HEK293 (cell line): ENCODE measurements at regions not wholly inside any gene's neighbourhood (a gene's known extent, or its start where the extent isn't known, plus 50 kb on each side); places are given as distances from the start of the nearest gene placed in this dataset.
A peak's percentile ranks its signal among the peaks of the same experiment; 100 is the strongest.

Experiments
- CTCF ChIA-PET: fragments of 350-600 bp; formaldehyde crosslinking; extraction: SDS; loops from one replicate; lab custom pipeline; 2021; ENCODE audit warnings: antibody characterized with exemption; lab: Yijun Ruan, JAX
- POLR2A ChIA-PET: fragments of 300-600 bp; formaldehyde crosslinking; extraction: SDS; loops from one replicate; lab custom pipeline; 2020; ENCODE audit warnings: antibody characterized with exemption, inconsistent platforms; lab: Yijun Ruan, JAX
- H3K27ac ChIP-seq: fragments of 200-500 bp; sonication (Bioruptor generic); 2 replicates; pipeline ENCODE4 v1.5.1; 2014; ENCODE audit warnings: low read depth, low read length, control low read depth, inconsistent platforms; ENCODE audit errors: extremely low read depth
- H3K36me3 ChIP-seq, 2 experiments: fragments of 200-500 bp in 1 of 2; sonication (Bioruptor generic) in 1 of 2; 1 replicate in 1 of 2; 2 replicates in 1 of 2; pipeline ENCODE4 v1.5.1; 2014 to 2017; ENCODE audit warnings: inconsistent platforms in 2 of 2, low read length in 2 of 2; ENCODE audit not compliant: control insufficient read depth in 2 of 2, insufficient read depth in 1 of 2
- H3K4me1 ChIP-seq: fragments of 200-500 bp; sonication (Bioruptor generic); 2 replicates; pipeline ENCODE4 v1.5.1; 2014; ENCODE audit warnings: mild to moderate bottlenecking, low read length, inconsistent platforms; ENCODE audit not compliant: control insufficient read depth, insufficient read depth
- H3K4me3 ChIP-seq: 2 replicates; pipeline ENCODE4 v1.5.1; 2011; ENCODE audit warnings: low read depth, mild to moderate bottlenecking, control low read depth, low read length, moderate library complexity
- H3K9me3 ChIP-seq: fragments of 200-500 bp; sonication (Bioruptor generic); 2 replicates; pipeline ENCODE4 v1.5.1; 2014; ENCODE audit warnings: low read depth, low read length, inconsistent platforms; ENCODE audit not compliant: control insufficient read depth, insufficient read depth
- BCL11A ChIP-seq: fragments of 450-650 bp; formaldehyde crosslinking; IDR thresholded peaks from 2 replicates; pipeline ENCODE4 v1.5.1; 2016; ENCODE audit warnings: low read depth, missing biosample characterization, missing genetic modification characterization
- GLIS1 ChIP-seq: fragments of 450-650 bp; formaldehyde crosslinking; IDR thresholded peaks from 2 replicates; pipeline ENCODE4 v1.5.1; 2016; ENCODE audit warnings: missing biosample characterization, missing genetic modification characterization
- HOXA7 ChIP-seq: sonication (generic); formaldehyde crosslinking; IDR thresholded peaks from 2 replicates; pipeline ENCODE4 v1.8.1; 2022; ENCODE audit warnings: missing genetic modification reagents, borderline replicate concordance
- HOXC10 ChIP-seq: sonication (generic); formaldehyde crosslinking; IDR thresholded peaks from 2 replicates; pipeline ENCODE4 v1.8.1; 2023; ENCODE audit warnings: mild to moderate bottlenecking, missing genetic modification reagents
- HOXD13 ChIP-seq: sonication (generic); formaldehyde crosslinking; IDR thresholded peaks from 2 replicates; pipeline ENCODE4 v1.8.0; 2022; ENCODE audit warnings: missing genetic modification reagents, borderline replicate concordance
- IKZF3 ChIP-seq: fragments of 450-650 bp; IDR thresholded peaks from 2 replicates; pipeline ENCODE4 v1.5.0; 2018; ENCODE audit warnings: missing biosample characterization, mild to moderate bottlenecking, missing genetic modification characterization, moderate library complexity
- KLF8 ChIP-seq: fragments of 450-650 bp; formaldehyde crosslinking; IDR thresholded peaks from 2 replicates; pipeline ENCODE4 v1.5.1; 2016; ENCODE audit warnings: missing biosample characterization, missing genetic modification characterization
- KLF9 ChIP-seq: fragments of 450-650 bp; formaldehyde crosslinking; IDR thresholded peaks from 2 replicates; pipeline ENCODE4 v1.5.1; 2016; ENCODE audit warnings: missing biosample characterization, missing genetic modification characterization, low read depth
- MEIS1 ChIP-seq: sonication (generic); formaldehyde crosslinking; IDR thresholded peaks from 2 replicates; pipeline ENCODE4 v1.8.1; 2022; ENCODE audit warnings: missing genetic modification reagents, mild to moderate bottlenecking, borderline replicate concordance
- OSR2 ChIP-seq: fragments of 450-650 bp; formaldehyde crosslinking; IDR thresholded peaks from 2 replicates; pipeline ENCODE4 v1.5.1; 2016; ENCODE audit warnings: missing biosample characterization, missing genetic modification characterization
- PBX3 ChIP-seq: sonication (generic); formaldehyde crosslinking; IDR thresholded peaks from 2 replicates; pipeline ENCODE4 v1.8.1; 2022; ENCODE audit warnings: mild to moderate bottlenecking, moderate library complexity, missing genetic modification reagents
- ZBTB1 ChIP-seq: fragments of 450-650 bp; formaldehyde crosslinking; IDR thresholded peaks from 2 replicates; pipeline ENCODE4 v1.5.1; 2016; ENCODE audit warnings: missing biosample characterization, missing genetic modification characterization
- ZIC2 ChIP-seq: fragments of 450-650 bp; formaldehyde crosslinking; IDR thresholded peaks from 2 replicates; pipeline ENCODE4 v1.5.1; 2016; ENCODE audit warnings: missing biosample characterization, missing genetic modification characterization
- ZNF362 ChIP-seq: fragments of 450-650 bp; formaldehyde crosslinking; IDR thresholded peaks from 2 replicates; pipeline ENCODE4 v1.5.1; 2016; ENCODE audit warnings: missing biosample characterization, missing genetic modification characterization
- ZNF404 ChIP-seq: fragments of 450-650 bp; formaldehyde crosslinking; IDR thresholded peaks from 2 replicates; pipeline ENCODE4 v1.5.1; 2017; ENCODE audit warnings: missing biosample characterization, missing genetic modification characterization
- ZNF580 ChIP-seq: fragments of 450-650 bp; formaldehyde crosslinking; IDR thresholded peaks from 2 replicates; pipeline ENCODE4 v1.5.1; 2016; ENCODE audit warnings: missing biosample characterization, missing genetic modification characterization
- ZNF843 ChIP-seq: fragments of 450-650 bp; formaldehyde crosslinking; IDR thresholded peaks from 2 replicates; pipeline ENCODE4 v1.5.1; 2016; ENCODE audit warnings: missing biosample characterization, missing genetic modification characterization
- TF ChIP-seq, protein P1 (sequence below): fragments of 450-650 bp; formaldehyde crosslinking; conservative IDR thresholded peaks from 2 replicates; pipeline ENCODE4 v1.5.1; 2016; ENCODE audit warnings: low read depth, missing biosample characterization, missing genetic modification characterization
- TF ChIP-seq, protein P2 (sequence below): fragments of 450-650 bp; formaldehyde crosslinking; IDR thresholded peaks from 2 replicates; pipeline ENCODE4 v1.5.1; 2016; ENCODE audit warnings: missing biosample characterization, missing genetic modification characterization

GRCh38 chr11:70647188-70648166 is 249.1 kb downstream of the CTTN start (continued):
- TF ChIP-seq, protein P1, sequence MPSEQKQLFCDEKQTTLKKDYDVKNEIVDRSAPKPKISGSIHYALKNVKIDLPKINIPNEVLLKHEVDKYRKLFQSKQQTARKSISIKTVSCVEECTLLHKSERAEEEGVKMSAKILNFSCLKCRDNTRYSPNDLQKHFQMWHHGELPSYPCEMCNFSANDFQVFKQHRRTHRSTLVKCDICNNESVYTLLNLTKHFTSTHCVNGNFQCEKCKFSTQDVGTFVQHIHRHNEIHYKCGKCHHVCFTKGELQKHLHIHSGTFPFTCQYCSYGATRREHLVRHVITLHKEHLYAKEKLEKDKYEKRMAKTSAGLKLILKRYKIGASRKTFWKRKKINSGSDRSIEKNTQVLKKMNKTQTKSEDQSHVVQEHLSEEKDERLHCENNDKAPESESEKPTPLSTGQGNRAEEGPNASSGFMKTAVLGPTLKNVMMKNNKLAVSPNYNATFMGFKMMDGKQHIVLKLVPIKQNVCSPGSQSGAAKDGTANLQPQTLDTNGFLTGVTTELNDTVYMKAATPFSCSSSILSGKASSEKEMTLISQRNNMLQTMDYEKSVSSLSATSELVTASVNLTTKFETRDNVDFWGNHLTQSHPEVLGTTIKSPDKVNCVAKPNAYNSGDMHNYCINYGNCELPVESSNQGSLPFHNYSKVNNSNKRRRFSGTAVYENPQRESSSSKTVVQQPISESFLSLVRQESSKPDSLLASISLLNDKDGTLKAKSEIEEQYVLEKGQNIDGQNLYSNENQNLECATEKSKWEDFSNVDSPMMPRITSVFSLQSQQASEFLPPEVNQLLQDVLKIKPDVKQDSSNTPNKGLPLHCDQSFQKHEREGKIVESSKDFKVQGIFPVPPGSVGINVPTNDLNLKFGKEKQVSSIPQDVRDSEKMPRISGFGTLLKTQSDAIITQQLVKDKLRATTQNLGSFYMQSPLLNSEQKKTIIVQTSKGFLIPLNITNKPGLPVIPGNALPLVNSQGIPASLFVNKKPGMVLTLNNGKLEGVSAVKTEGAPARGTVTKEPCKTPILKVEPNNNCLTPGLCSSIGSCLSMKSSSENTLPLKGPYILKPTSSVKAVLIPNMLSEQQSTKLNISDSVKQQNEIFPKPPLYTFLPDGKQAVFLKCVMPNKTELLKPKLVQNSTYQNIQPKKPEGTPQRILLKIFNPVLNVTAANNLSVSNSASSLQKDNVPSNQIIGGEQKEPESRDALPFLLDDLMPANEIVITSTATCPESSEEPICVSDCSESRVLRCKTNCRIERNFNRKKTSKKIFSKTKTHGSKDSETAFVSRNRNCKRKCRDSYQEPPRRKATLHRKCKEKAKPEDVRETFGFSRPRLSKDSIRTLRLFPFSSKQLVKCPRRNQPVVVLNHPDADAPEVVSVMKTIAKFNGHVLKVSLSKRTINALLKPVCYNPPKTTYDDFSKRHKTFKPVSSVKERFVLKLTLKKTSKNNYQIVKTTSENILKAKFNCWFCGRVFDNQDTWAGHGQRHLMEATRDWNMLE: no peak
- TF ChIP-seq KLF8 (tag by site-specific recombination) (no peak), BCL11A (tag by site-specific recombination) (no peak), ZBTB1 (tag by site-specific recombination) (no peak), ZNF362 (tag by site-specific recombination) (no peak), ZNF404 (tag by site-specific recombination) (no peak), IKZF3 (tag by site-specific recombination) (no peak)

GRCh38 chr11:70650075-70650909 is 252.0 kb downstream of the CTTN start:
- H3K36me3 ChIP-seq: no peaks in the 10 kb centered on the region
- H3K9me3 ChIP-seq: no peaks in the 10 kb centered on the region
- POLR2A ChIA-PET: no interaction called here
- no peak for TF ChIP-seq ZNF580 (tag by site-specific recombination)
- TF ChIP-seq, protein P2, sequence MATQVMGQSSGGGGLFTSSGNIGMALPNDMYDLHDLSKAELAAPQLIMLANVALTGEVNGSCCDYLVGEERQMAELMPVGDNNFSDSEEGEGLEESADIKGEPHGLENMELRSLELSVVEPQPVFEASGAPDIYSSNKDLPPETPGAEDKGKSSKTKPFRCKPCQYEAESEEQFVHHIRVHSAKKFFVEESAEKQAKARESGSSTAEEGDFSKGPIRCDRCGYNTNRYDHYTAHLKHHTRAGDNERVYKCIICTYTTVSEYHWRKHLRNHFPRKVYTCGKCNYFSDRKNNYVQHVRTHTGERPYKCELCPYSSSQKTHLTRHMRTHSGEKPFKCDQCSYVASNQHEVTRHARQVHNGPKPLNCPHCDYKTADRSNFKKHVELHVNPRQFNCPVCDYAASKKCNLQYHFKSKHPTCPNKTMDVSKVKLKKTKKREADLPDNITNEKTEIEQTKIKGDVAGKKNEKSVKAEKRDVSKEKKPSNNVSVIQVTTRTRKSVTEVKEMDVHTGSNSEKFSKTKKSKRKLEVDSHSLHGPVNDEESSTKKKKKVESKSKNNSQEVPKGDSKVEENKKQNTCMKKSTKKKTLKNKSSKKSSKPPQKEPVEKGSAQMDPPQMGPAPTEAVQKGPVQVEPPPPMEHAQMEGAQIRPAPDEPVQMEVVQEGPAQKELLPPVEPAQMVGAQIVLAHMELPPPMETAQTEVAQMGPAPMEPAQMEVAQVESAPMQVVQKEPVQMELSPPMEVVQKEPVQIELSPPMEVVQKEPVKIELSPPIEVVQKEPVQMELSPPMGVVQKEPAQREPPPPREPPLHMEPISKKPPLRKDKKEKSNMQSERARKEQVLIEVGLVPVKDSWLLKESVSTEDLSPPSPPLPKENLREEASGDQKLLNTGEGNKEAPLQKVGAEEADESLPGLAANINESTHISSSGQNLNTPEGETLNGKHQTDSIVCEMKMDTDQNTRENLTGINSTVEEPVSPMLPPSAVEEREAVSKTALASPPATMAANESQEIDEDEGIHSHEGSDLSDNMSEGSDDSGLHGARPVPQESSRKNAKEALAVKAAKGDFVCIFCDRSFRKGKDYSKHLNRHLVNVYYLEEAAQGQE (tag by site-specific recombination): peak; percentile 100
- peak; percentile 13; the same call in 1 of the 2 replicates for TF ChIP-seq GLIS1
- 0 out of 2 replicates have a peak, but pooled peaks have one; percentile 81 for TF ChIP-seq HOXA7 (CRISPR knock-in tag)
- TF ChIP-seq HOXC10 (CRISPR knock-in tag): peak; percentile 97
- no peak for TF ChIP-seq KLF9 (tag by site-specific recombination)
- TF ChIP-seq PBX3 (CRISPR knock-in tag): peak; percentile 96
- TF ChIP-seq MEIS1 (CRISPR knock-in tag): peak; percentile 85
- no peak for TF ChIP-seq ZNF843 (tag by site-specific recombination)
- TF ChIP-seq ZIC2 (tag by site-specific recombination): peak; percentile 57
- TF ChIP-seq OSR2 (tag by site-specific recombination): no peak
- no peak for TF ChIP-seq ZBTB1 (tag by site-specific recombination)
- TF ChIP-seq HOXD13 (CRISPR knock-in tag): peak; percentile 95
- no peak overlapping the region for H3K4me3 ChIP-seq
- no peaks in the 10 kb centered on the region for H3K4me1 ChIP-seq
- CTCF ChIA-PET: interaction anchor here (0.7 kb wide), 1 partner anchor 20 kb away, joined by 3 read pairs; no protein-coding TSS in a partner anchor
- H3K27ac ChIP-seq: no peak overlapping the region
